ENCODE measurements at regions not wholly inside any gene's neighbourhood (a gene's known extent, or its start where the extent isn't known, plus 50 kb on each side); places are given as distances from the start of the nearest gene placed in this dataset.
A peak's percentile ranks its signal among the peaks of the same experiment; 100 is the strongest.
"Not testable (repeated sequence)": the region's sequence is repeated elsewhere in the genome, so short reads cannot be mapped to it uniquely, and the experiment has no call there.

GRCh38 chr1:143805374-143805773 is 166.4 kb downstream of the FAM72C start:
- not testable (repeated sequence) for H3K4me3 ChIP-seq (ENCODE audit: low read length in 2 of 2); H3K9ac ChIP-seq (ENCODE audit: low read depth in 1 of 2, low read length in 2 of 2); H3K36me3 ChIP-seq (ENCODE audit: control insufficient read depth in 2 of 2, insufficient read depth in 2 of 2, low read length in 2 of 2); H3K4me1 ChIP-seq (ENCODE audit: control insufficient read depth in 2 of 2, insufficient read depth in 2 of 2, low read length in 2 of 2); H3K9me3 ChIP-seq (ENCODE audit: control insufficient read depth in 2 of 2, low read length in 2 of 2); H3K27me3 ChIP-seq (ENCODE audit: control insufficient read depth in 2 of 2, insufficient read depth in 2 of 2, low read length in 2 of 2); H3K27ac ChIP-seq (ENCODE audit: low read depth in 2 of 2, low read length in 2 of 2)

- H3K36me3 ChIP-seq (ENCODE audit: control insufficient read depth in 2 of 2, insufficient read depth in 2 of 2, low read length in 2 of 2); H3K9ac ChIP-seq (ENCODE audit: low read depth in 1 of 2, low read length in 2 of 2); H3K27me3 ChIP-seq (ENCODE audit: control insufficient read depth in 2 of 2, insufficient read depth in 2 of 2, low read length in 2 of 2); H3K27ac ChIP-seq (ENCODE audit: low read depth in 2 of 2, low read length in 2 of 2); H3K4me1 ChIP-seq (ENCODE audit: control insufficient read depth in 2 of 2, insufficient read depth in 2 of 2, low read length in 2 of 2); H3K9me3 ChIP-seq (ENCODE audit: control insufficient read depth in 2 of 2, low read length in 2 of 2): not testable (repeated sequence)
- H3K4me3 ChIP-seq (ENCODE audit: low read length in 2 of 2), result peak overlapping the region in 1 of 2 donors; percentile 50
Observed at GRCh38 chr1:143804707-143805356, 167.0 kb downstream of the FAM72C start.

- not testable (repeated sequence) for H3K27me3 ChIP-seq (ENCODE audit: control insufficient read depth in 2 of 2, insufficient read depth in 2 of 2, low read length in 2 of 2)
- Histone ChIP-seq H3K9ac (ENCODE audit: low read depth in 1 of 2, low read length in 2 of 2) (peak overlapping the region in 1 of 2 donors; percentile 56), H3K4me3 (ENCODE audit: low read length in 2 of 2) (peak overlapping the region; percentile 50 to 80)
Observed at GRCh38 chr1:143803927-143804411, 167.8 kb downstream of the FAM72C start.

GRCh38 chr1:143803095-143803494 is 168.7 kb downstream of the FAM72C start:
- not testable (repeated sequence) for H3K27ac ChIP-seq (ENCODE audit: low read depth in 2 of 2, low read length in 2 of 2); H3K9ac ChIP-seq (ENCODE audit: low read depth in 1 of 2, low read length in 2 of 2); H3K36me3 ChIP-seq (ENCODE audit: control insufficient read depth in 2 of 2, insufficient read depth in 2 of 2, low read length in 2 of 2); H3K9me3 ChIP-seq (ENCODE audit: control insufficient read depth in 2 of 2, low read length in 2 of 2); H3K4me3 ChIP-seq (ENCODE audit: low read length in 2 of 2); H3K27me3 ChIP-seq (ENCODE audit: control insufficient read depth in 2 of 2, insufficient read depth in 2 of 2, low read length in 2 of 2); H3K4me1 ChIP-seq (ENCODE audit: control insufficient read depth in 2 of 2, insufficient read depth in 2 of 2, low read length in 2 of 2)

More at GRCh38 chr1:143803927-143804411, 167.8 kb downstream of the FAM72C start:
- H3K4me1 ChIP-seq (ENCODE audit: control insufficient read depth in 2 of 2, insufficient read depth in 2 of 2, low read length in 2 of 2); H3K9me3 ChIP-seq (ENCODE audit: control insufficient read depth in 2 of 2, low read length in 2 of 2); H3K36me3 ChIP-seq (ENCODE audit: control insufficient read depth in 2 of 2, insufficient read depth in 2 of 2, low read length in 2 of 2); H3K27ac ChIP-seq (ENCODE audit: low read depth in 2 of 2, low read length in 2 of 2): not testable (repeated sequence)

- not testable (repeated sequence) for H3K9ac ChIP-seq (ENCODE audit: low read depth in 1 of 2, low read length in 2 of 2); H3K9me3 ChIP-seq (ENCODE audit: control insufficient read depth in 2 of 2, low read length in 2 of 2); H3K27ac ChIP-seq (ENCODE audit: low read depth in 2 of 2, low read length in 2 of 2); H3K36me3 ChIP-seq (ENCODE audit: control insufficient read depth in 2 of 2, insufficient read depth in 2 of 2, low read length in 2 of 2); H3K4me3 ChIP-seq (ENCODE audit: low read length in 2 of 2); H3K4me1 ChIP-seq (ENCODE audit: control insufficient read depth in 2 of 2, insufficient read depth in 2 of 2, low read length in 2 of 2); H3K27me3 ChIP-seq (ENCODE audit: control insufficient read depth in 2 of 2, insufficient read depth in 2 of 2, low read length in 2 of 2)
Observed at GRCh38 chr1:143799568-143800187, 172.1 kb downstream of the FAM72C start.

GRCh38 chr1:143796369-143796768 is 175.4 kb downstream of the FAM72C start:
- H3K9ac ChIP-seq (ENCODE audit: low read depth in 1 of 2, low read length in 2 of 2); H3K36me3 ChIP-seq (ENCODE audit: control insufficient read depth in 2 of 2, insufficient read depth in 2 of 2, low read length in 2 of 2); H3K4me1 ChIP-seq (ENCODE audit: control insufficient read depth in 2 of 2, insufficient read depth in 2 of 2, low read length in 2 of 2): not testable (repeated sequence)

GRCh38 chr1:143792047-143792937 is 179.5 kb downstream of the FAM72C start:
- not testable (repeated sequence) for H3K9ac ChIP-seq (ENCODE audit: low read depth in 1 of 2, low read length in 2 of 2); H3K4me1 ChIP-seq (ENCODE audit: control insufficient read depth in 2 of 2, insufficient read depth in 2 of 2, low read length in 2 of 2); H3K27me3 ChIP-seq (ENCODE audit: control insufficient read depth in 2 of 2, insufficient read depth in 2 of 2, low read length in 2 of 2); H3K9me3 ChIP-seq (ENCODE audit: control insufficient read depth in 2 of 2, low read length in 2 of 2); H3K27ac ChIP-seq (ENCODE audit: low read depth in 2 of 2, low read length in 2 of 2); H3K4me3 ChIP-seq (ENCODE audit: low read length in 2 of 2); H3K36me3 ChIP-seq (ENCODE audit: control insufficient read depth in 2 of 2, insufficient read depth in 2 of 2, low read length in 2 of 2)

More at GRCh38 chr1:143796369-143796768, 175.4 kb downstream of the FAM72C start:
- H3K27me3 ChIP-seq (ENCODE audit: control insufficient read depth in 2 of 2, insufficient read depth in 2 of 2, low read length in 2 of 2); H3K9me3 ChIP-seq (ENCODE audit: control insufficient read depth in 2 of 2, low read length in 2 of 2); H3K4me3 ChIP-seq (ENCODE audit: low read length in 2 of 2); H3K27ac ChIP-seq (ENCODE audit: low read depth in 2 of 2, low read length in 2 of 2): not testable (repeated sequence)

GRCh38 chr1:143786381-143786780 is 185.4 kb downstream of the FAM72C start:
- H3K9me3 ChIP-seq (ENCODE audit: control insufficient read depth in 2 of 2, low read length in 2 of 2); H3K4me1 ChIP-seq (ENCODE audit: control insufficient read depth in 2 of 2, insufficient read depth in 2 of 2, low read length in 2 of 2); H3K36me3 ChIP-seq (ENCODE audit: control insufficient read depth in 2 of 2, insufficient read depth in 2 of 2, low read length in 2 of 2); H3K9ac ChIP-seq (ENCODE audit: low read depth in 1 of 2, low read length in 2 of 2); H3K27ac ChIP-seq (ENCODE audit: low read depth in 2 of 2, low read length in 2 of 2); H3K27me3 ChIP-seq (ENCODE audit: control insufficient read depth in 2 of 2, insufficient read depth in 2 of 2, low read length in 2 of 2); H3K4me3 ChIP-seq (ENCODE audit: low read length in 2 of 2): not testable (repeated sequence)

GRCh38 chr1:143785883-143786282 is 185.9 kb downstream of the FAM72C start:
- not testable (repeated sequence) for H3K4me1 ChIP-seq (ENCODE audit: control insufficient read depth in 2 of 2, insufficient read depth in 2 of 2, low read length in 2 of 2); H3K9ac ChIP-seq (ENCODE audit: low read depth in 1 of 2, low read length in 2 of 2); H3K9me3 ChIP-seq (ENCODE audit: control insufficient read depth in 2 of 2, low read length in 2 of 2); H3K27ac ChIP-seq (ENCODE audit: low read depth in 2 of 2, low read length in 2 of 2); H3K27me3 ChIP-seq (ENCODE audit: control insufficient read depth in 2 of 2, insufficient read depth in 2 of 2, low read length in 2 of 2); H3K4me3 ChIP-seq (ENCODE audit: low read length in 2 of 2); H3K36me3 ChIP-seq (ENCODE audit: control insufficient read depth in 2 of 2, insufficient read depth in 2 of 2, low read length in 2 of 2)

- not testable (repeated sequence) for H3K9ac ChIP-seq (ENCODE audit: low read depth in 1 of 2, low read length in 2 of 2)
Observed at GRCh38 chr1:143784239-143784882, 187.4 kb downstream of the FAM72C start.

More at GRCh38 chr1:143784239-143784882, 187.4 kb downstream of the FAM72C start:
- not testable (repeated sequence) for H3K4me1 ChIP-seq (ENCODE audit: control insufficient read depth in 2 of 2, insufficient read depth in 2 of 2, low read length in 2 of 2); H3K4me3 ChIP-seq (ENCODE audit: low read length in 2 of 2); H3K9me3 ChIP-seq (ENCODE audit: control insufficient read depth in 2 of 2, low read length in 2 of 2); H3K27ac ChIP-seq (ENCODE audit: low read depth in 2 of 2, low read length in 2 of 2); H3K36me3 ChIP-seq (ENCODE audit: control insufficient read depth in 2 of 2, insufficient read depth in 2 of 2, low read length in 2 of 2); H3K27me3 ChIP-seq (ENCODE audit: control insufficient read depth in 2 of 2, insufficient read depth in 2 of 2, low read length in 2 of 2)
